Pancreas (tissue), 10 donors: ENCODE measurements at regions not wholly inside any gene's neighbourhood (a gene's known extent, or its start where the extent isn't known, plus 50 kb on each side); places are given as distances from the start of the nearest gene placed in this dataset.

Experiments
- ATAC-seq, 4 donors: fragments of 200-7000 bp; cut with Tn5 transposase; one replicate each; pipeline versions ENCODE4 v1.8.0 to v1.9.1; 2020; ENCODE audit warnings: mild to moderate bottlenecking in 4 of 4, moderate library complexity in 4 of 4
- DNase-seq, 6 donors: peaks; one replicate each; pipeline ENCODE4 v3.0.0-alpha.2; 2020
- FAIRE-seq: peaks from 2 replicates; lab custom pipeline; 2012; peaks lifted over from hg19 to GRCh38; lab: Jason Lieb, UNC
- H3K27ac ChIP-seq, 4 donors: fragments of 200-600 bp; sonication (generic); 1 replicate in 3 of 4; 2 replicates in 1 of 4; pipeline versions ENCODE4 v1.5.0 to v1.8.0; 2020
- H3K27me3 ChIP-seq, 4 donors: fragments of 200-600 bp; one replicate each; pipeline ENCODE4 v1.8.0; 2021
- H3K36me3 ChIP-seq, 3 donors: fragments of 200-600 bp; sonication (generic) in 1 of 3; one replicate each; pipeline versions ENCODE4 v1.5.0 to v1.8.0; 2020 to 2021
- H3K4me1 ChIP-seq, 3 donors: fragments of 200-600 bp; one replicate each; pipeline ENCODE4 v1.8.0; 2021
- H3K4me3 ChIP-seq, 4 donors: fragments of 200-600 bp; sonication (generic) in 2 of 4; one replicate each; pipeline versions ENCODE4 v1.5.0 to v1.8.0; 2020 to 2021
- H3K9me3 ChIP-seq, 4 donors: fragments of 200-600 bp; one replicate each; pipeline ENCODE4 v1.8.0; 2021
- CTCF ChIP-seq, 4 donors: fragments of 200-600 bp; sonication (generic) in 3 of 4; IDR thresholded peaks; one replicate each; pipeline versions ENCODE4 v1.5.0 to v1.8.0; 2021; ENCODE audit warnings: antibody characterized with exemption in 4 of 4
- WGBS, 2 donors: extraction: QIAGEN DNeasy Blood & Tissue Kit; methylation state at CpG; one replicate each; pipeline ENCODE4 v1.1.7; 2013; 5-methylcytosine and 5-hydroxymethylcytosine counted together
- intact Hi-C, 3 donors: fragments of 100-400 bp; cut with DNase I; formaldehyde crosslinking; loops; one replicate each; pipeline versions ENCODE4 v1.11.1 to v1.14.2; 2022
- donor health status: healthy with polysubstance abuse.
- donor health status: DM: no; HTN: no; CAD: no; lungs with moderate emphysema.
- donor health status: DM: no; HTN: no; CAD: no.
- donor health status: control.
- donor health status: control.
- donor health status: Bipolar disorder and iron deficiency.
- donor health status: DM: yes; HTN: yes; CAD: no.
- donor health status: DM: no; HTN: no; CAD: no.
- donor health status: DM: no; HTN: no; CAD: no.
- donor health status: DM: yes; HTN: yes; CAD: no.

GRCh38 chr3:158918451-158918850, 116.6 kb downstream of the MFSD1 start:
- Histone ChIP-seq H3K4me3 (no peak overlapping the region), H3K27ac (no peak overlapping the region), H3K4me1 (no peaks in the 10 kb centered on the region), H3K36me3 (no peaks in the 10 kb centered on the region), H3K9me3 (peaks cover 0 to 4% (median 0%) of the 10 kb centered on the region in 4 donors), H3K27me3 (no peaks in the 10 kb centered on the region)
- DNase-seq: no peak
- intact Hi-C loops: loop anchor here in 2 of 3 donors (5.0 to 10.0 kb wide), 2 partner anchors 339 to 346 kb away; no protein-coding TSS in a partner anchor
- no peak for TF ChIP-seq CTCF (IDR thresholded peaks at IDR 0.05)
- 93 to 95% methylated on average over 2 of the region's 2 CpGs for WGBS, 2 donors
- ATAC-seq: no peak
- FAIRE-seq: no peak

- Histone ChIP-seq H3K4me1 (no peaks in the 10 kb centered on the region), H3K4me3 (no peak overlapping the region), H3K9me3 (peaks cover 0 to 4% (median 0%) of the 10 kb centered on the region in 4 donors), H3K27me3 (no peaks in the 10 kb centered on the region), H3K27ac (no peak overlapping the region), H3K36me3 (no peaks in the 10 kb centered on the region)
- FAIRE-seq: no peak
- no peak for DNase-seq
- no peak for ATAC-seq
- TF ChIP-seq CTCF (IDR thresholded peaks at IDR 0.05): no peak
- intact Hi-C loops: no loop called here
These were observed 118.5 kb downstream of the MFSD1 start for GRCh38 chr3:158920371-158920770.

GRCh38 chr3:158925021-158925420, 123.2 kb downstream of the MFSD1 start:
- Histone ChIP-seq H3K9me3 (peaks cover 0 to 4% (median 0%) of the 10 kb centered on the region in 4 donors), H3K27me3 (no peaks in the 10 kb centered on the region), H3K36me3 (no peaks in the 10 kb centered on the region), H3K4me3 (no peak overlapping the region), H3K4me1 (no peaks in the 10 kb centered on the region), H3K27ac (no peak overlapping the region)
- ATAC-seq: no peak
- 56 to 60% methylated on average over 5 of the region's 5 CpGs for WGBS, 2 donors
- FAIRE-seq: no peak
- intact Hi-C loops: no loop called here
- no peak for TF ChIP-seq CTCF (IDR thresholded peaks at IDR 0.05)
- no peak for DNase-seq

GRCh38 chr3:158925828-158926494, 124.1 kb downstream of the MFSD1 start:
- DNase-seq: no peak
- no peaks in the 10 kb centered on the region for H3K36me3 ChIP-seq

More at GRCh38 chr3:158925828-158926494, 124.1 kb downstream of the MFSD1 start:
- Histone ChIP-seq H3K4me1 (no peaks in the 10 kb centered on the region), H3K9me3 (peaks cover 0 to 4% (median 0%) of the 10 kb centered on the region in 4 donors), H3K27me3 (no peaks in the 10 kb centered on the region), H3K4me3 (no peak overlapping the region), H3K27ac (no peak overlapping the region)
- ATAC-seq: no peak
- TF ChIP-seq CTCF (IDR thresholded peaks at IDR 0.05): no peak
- WGBS, 2 donors: 66 to 67% methylated on average over 5 of the region's 5 CpGs
- intact Hi-C loops: no loop called here
- FAIRE-seq: no peak
